ENCODE measurements at regions not wholly inside any gene's neighbourhood (a gene's known extent, or its start where the extent isn't known, plus 50 kb on each side); places are given as distances from the start of the nearest gene placed in this dataset.

DNA sequence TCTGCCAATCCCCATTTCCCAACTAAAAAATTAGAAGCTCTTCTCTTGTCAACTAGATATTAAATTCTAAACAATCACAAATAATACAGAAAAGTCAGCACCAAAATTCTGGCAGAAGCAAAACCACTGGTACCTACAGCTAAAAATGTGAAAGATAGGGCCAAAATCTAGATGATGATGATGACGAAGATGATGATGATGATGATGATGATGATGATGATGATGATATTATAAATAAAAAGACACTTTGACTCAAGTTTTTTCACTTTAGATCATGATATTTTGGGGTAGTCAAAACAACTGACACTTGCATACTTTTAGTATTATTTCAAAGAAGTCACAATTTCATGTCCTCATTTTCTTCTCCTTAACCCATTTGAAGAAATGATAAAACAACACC is 470.1 kb upstream of the NR2F2 start:
- no peak for DNase-seq

DNA sequence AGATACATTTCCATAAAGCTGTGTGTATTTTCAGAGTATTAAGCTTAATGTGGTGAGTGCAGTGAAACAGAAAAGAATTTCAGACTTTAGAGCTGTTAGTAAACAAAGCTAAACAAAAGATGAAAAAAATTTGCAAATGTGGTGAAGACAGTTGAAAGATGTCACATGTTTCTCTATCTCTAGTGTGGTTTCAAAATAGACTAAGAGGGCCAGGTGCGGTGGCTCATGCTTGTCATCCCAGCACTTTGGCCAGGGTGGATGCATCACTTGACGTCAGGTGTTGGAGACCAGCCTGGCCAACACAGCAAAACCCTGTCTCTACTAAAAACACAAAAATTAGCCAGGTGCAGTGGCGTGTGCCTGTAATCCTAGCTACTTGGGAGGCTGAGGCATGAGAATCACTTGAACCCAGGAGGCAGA is 466.0 kb upstream of the NR2F2 start:
- no peak for DNase-seq

DNA sequence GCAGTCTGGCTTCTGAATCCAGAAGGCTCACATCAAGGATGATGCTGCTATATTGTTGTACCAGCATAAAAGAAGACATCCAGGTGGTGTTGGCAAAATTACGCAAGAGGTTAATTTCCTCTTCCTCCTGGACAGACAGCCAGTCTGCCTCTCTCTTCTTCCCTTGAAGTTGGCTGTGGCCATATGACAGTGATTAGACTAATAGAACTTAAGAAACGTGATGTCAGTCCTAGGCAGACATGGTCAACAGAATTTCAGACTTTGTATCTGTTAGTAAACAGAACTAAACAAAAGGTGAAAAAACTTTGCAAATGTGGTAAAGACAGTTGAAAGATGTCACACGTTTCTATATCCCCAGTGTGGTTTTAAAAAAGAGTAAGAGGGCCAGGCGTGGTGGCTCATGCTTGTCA is 465.2 kb upstream of the NR2F2 start:
- DNase-seq, result no peak

DNA sequence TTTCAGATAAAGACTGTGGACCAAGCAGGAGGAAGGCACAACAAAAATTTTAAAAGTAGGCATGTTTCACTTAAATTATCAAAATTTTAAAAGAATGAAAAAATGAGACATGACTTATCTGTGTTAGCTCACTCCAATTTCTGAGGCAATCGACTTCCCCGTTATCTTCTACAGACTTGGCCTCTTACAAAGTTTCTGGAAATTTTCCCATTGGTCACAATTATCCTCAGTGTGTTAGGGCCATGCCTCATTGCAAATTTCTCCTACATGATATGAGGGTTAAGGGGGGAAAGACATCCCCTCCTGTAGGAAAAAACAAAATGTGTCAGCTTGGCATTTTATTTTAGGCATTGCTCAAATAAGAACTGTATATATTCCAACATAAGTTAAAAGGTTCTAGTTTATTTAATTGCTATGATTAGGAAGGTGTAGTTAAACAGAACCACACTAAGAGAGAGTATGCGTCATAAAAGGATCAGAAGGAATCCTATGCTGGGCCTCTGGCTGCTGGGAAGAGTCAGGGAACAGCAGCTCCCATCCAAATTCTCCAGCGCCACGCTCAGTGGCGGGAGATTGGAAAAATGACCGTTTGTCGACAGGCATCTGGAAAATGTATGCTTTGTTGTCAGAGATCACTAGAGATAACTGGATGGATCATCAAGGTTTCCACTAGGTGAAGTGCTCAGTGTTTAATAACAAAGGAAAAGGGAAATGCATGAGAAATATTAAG is 463.6 kb upstream of the NR2F2 start:
- DNase-seq, result no peak

DNA sequence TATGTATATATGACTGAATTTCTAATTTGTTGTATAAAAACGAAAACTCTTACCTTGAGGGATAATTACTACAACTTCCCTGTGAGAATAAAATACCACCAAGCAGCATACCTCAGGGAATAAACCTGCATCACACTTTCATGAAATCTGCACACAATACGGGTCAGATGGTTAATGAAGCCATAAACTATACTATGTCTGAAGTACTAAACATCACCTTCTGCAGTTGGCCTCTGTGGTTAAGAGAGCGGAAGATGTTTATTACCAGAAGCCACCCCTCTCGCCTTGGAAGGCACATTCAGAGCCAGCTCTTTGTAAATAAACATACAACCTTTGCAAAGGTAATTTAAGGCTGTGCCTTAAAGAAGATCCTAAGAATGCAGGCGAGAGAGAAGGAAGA is 462.1 kb upstream of the NR2F2 start:
- DNase-seq, result no peak

DNA sequence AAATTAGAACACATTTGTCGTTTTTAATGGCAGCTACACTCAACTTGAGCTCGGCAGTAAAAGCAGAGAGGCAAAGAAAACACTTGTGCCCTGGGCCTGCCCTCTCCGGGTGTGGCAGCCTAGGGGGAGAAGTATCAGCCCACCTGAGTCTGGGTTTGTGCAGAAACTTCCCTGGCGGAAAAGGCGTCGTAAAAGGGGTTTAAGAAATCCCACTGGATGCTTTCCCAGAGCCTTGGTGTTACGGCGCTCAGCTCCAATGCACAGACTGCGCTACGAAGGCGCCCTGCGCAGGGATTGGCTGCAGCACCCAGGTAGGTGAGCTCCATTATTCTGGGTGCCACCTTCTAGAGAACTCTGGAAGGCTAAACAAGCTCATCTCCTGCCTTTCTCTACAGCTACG is 461.5 kb upstream of the NR2F2 start:
- DNase-seq, result no peak

DNA sequence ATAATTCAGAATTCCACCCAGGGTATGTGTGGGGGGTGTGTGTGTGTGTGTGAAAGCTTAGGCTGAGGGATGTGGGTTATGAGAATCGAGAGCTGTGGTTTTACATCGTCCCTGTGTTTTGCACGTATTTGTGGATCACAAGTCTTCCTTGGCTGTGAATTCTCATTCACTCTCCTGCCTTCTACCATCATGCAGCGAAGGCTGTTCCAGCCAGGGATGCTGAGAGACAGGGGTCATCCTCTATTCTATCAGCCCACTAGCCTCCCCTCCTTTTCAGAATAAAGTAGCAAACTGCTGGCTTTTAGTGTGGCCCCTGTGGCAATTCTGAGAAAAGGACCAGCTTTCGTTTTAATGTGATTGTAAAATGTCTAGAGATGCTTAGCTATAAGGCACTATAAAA is 460.6 kb upstream of the NR2F2 start:
- no peak for DNase-seq

DNA sequence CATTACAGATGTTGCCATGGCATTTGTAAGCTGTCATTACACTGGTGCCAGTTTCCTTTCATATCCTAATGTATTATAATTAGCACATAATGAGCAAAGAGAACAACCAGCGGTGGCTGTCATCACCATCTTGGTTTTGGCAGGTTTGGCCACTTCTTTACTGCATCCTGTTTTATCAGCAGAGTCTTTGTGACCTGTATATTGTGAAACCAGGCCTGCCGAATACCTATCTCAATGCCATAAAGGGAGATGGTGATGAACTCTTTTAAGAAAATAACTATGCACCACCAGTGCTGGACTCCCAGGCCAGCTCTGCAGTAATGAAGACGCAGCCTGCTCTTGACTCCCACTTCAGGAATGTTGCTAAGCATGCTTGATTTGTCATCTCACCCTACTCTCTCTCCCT is 458.1 kb upstream of the NR2F2 start:
- DNase-seq, result no peak

DNA sequence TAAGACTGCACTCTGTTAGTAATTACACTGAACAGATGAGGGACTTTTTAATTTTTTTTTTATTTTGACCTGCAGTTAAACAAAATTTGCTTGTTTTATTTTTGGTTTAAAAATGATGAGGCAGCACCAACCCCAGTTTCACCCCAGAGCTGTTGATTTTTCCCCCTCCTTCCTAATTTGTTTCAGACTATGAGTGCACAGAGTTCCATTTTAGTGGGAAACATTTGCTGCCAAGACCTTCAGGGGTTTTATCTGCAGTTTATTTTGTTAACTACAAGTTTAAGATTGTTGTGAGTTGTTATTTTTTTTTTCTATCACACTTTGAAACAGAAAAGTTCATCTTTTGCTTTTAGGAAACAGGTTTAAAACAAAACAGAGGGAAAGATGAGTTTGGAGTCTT is 455.9 kb upstream of the NR2F2 start:
- no peak for DNase-seq

DNA sequence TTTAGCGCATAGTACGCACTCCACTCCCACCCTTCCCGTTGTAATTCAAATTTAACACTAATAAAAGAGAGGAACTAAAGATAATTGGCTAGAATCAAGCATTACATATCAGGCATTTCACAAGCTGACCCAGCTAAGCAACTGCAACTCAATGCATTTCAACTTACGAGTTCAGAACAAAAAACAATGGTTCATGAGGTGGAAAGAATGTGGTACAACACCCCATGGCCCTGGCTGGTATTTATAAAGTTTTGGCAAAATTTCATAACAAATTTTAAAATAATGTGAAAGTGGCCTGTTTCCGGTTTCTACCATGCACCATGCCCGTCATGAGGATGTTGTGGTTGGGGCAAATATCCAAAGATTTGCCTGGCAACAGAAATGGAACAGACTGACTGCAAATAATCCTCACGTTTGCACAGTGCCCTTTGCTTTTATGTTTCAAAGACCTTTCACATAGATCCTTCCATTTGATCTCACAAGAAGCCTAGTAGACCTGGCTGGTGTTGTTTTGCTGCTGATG is 455.3 kb upstream of the NR2F2 start:
- DNase-seq, result no peak

DNA sequence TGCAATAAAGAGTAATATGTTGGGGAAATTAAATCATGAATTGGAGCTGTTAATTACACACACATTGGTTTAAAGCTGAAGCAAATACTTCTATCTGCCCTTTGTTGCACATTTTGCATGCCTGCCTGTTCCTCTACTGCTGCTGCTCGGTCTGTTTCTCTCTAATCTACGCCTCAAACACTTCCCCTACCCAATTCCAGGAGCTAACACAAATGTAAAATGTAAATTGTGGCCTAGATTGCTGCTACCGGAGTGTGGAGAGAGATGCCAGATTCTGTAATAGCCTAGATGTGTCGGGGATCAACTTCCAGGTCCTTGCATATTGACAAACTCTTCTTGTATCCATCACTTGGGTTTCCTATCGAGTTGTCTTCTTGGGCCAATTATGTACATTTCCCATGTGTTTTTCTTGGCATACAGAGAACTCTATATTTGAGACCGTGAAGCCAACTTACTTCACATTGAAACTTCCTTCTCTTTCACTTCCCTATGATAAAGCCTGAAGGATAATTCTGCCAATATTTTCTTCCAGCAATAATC is 450.4 kb upstream of the NR2F2 start:
- DNase-seq, result no peak

DNA sequence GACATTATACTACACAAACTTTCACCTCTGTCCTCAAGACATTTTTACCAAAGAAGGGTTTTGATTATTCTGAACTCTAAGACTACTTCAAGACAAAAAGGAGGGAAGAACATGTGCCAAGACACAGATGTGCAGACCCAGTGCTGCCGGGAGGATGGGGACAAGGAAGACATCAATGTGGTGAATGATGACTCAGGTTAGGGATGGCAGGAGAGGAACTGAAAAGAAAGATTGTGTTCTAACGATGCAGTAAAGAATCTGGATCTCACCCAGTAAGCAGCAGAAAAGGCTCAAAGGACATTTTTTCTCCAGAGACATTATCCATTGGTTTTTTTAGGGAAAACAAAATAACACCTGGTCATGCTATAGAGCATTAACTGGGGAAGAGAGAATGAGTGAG is 449.9 kb upstream of the NR2F2 start:
- DNase-seq, result no peak

DNA sequence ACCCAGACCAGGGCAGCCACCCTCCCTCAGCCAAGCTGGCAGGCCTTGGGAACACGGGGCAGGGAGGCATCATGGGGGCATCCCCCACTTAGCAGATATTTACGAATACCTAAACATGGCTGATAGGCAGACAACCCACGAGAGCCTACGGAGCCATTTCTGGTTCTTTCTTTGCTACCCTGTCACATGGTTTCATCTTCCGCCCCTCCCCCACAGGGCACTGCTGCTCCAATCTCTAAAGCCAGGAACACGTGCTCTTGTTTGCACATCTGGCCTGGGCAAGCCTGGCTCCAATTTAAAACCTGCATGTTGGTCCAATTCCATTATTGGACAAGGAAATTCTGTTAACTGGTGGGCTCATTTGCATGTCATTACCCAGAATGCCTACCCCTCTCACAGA is 447.4 kb upstream of the NR2F2 start:
- DNase-seq, result no peak

DNA sequence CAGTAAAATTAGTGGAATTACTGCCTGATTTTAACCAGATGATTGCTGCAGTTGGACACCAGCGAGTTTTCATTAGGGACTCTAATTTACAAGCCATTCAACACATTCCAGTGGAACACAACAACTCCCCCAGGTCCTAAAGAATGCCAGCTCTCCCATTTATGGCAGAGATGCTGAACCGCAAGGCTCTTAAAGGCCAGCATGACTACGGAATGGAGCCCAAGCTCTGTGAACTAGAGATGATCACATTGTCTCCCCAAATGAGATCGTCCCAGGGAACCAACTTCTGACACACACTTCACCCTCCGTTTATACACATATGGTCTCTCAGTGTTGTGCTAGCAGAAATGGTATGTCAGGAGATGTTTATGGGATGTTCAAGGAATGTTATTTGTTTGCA is 446.2 kb upstream of the NR2F2 start:
- DNase-seq, result no peak

DNA sequence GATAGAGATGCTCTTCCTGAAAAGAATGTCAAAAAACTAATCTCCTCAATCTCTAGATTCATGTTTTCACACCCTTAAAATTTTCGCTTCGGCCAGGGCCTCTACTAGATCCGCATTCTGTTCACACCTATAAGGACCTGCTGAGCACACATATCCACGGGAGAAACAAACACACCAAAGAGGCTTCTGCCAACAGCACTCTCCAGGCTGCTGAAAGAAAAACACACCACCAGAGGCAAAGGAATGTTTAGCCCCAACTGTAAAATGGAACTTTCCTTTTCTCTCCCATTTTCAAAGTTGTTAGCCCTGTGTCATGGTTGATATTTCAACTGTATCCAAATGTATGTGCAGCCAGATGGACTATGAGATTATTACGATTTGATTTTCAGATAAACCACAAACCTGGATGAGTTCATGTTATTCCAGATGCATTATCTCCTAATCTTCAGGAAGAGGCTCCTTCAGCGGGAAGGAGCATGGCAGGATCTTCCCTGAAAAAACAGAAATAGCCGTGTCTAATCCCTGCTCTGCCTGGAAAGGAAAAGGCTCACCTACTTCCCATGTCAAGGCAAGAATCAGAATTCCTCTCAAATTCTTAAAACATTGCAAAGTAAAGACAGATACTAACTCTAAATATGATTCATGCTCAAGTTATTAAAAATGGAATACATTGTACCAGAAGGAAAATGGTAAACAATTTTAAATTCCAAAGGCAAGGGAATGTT is 442.7 kb upstream of the NR2F2 start:
- DNase-seq, result no peak

DNA sequence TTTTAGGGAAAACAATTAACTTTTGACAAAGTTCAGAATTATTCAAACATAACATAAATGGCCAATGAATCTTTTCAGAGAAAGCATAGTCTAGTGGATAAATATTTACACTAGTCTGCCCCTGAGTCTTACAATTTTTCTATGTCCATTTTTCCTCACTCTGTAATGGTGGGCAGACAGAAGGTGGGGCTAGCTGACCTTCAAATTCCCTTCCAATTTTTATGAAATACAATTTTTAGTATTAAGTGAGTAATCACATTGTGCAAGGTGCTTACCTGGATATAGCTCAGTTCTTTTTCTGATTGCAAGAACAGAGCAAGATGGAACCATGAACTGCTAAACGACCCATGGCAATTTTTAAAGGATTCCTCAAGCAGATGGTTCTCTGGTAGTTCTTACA is 441.7 kb upstream of the NR2F2 start:
- DNase-seq, result no peak

DNA sequence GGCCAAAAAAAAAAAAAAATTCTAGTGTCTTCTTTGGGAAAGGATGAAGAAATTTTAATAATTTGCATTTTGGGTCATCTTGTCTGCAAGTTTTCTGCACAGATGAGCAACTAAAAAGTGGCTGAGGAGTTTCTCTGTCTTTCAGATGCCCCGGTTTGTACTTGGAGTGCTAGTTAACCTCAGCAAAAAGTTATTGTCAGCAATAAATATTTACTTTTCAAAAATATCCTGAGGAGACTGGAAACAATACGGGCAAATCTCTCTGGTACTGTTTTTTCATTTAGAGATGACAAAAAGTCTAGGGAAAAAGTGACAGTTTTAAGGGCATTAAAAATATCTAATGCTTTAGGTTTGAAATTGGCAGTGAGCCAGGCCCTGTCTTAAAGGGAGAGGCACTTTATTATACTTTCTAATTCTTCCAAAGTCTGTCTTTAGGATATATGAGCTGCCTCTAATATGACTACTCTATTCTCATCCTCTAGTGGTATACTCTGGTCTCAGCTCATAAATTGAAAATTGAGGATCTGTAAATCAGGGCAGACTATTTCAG is 436.0 kb upstream of the NR2F2 start:
- DNase-seq, result no peak

DNA sequence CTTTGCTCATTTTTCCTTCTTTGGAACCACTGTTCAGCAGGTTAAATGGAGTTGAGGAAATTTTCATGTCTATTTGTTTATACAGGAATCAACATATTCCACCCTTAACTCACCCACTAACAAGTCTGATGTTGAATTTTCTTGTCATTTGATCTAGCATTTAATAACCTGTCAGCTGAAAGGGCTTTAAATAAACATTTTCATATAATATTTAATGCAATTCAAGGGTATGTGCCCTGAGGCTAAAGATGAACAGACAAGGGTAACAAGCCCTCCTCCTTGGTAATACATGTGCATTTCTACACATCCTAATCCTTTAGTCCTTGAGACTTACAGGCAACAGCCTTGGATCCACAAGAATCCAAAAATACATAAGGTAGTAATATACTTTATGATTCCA is 435.0 kb upstream of the NR2F2 start:
- DNase-seq, result no peak

DNA sequence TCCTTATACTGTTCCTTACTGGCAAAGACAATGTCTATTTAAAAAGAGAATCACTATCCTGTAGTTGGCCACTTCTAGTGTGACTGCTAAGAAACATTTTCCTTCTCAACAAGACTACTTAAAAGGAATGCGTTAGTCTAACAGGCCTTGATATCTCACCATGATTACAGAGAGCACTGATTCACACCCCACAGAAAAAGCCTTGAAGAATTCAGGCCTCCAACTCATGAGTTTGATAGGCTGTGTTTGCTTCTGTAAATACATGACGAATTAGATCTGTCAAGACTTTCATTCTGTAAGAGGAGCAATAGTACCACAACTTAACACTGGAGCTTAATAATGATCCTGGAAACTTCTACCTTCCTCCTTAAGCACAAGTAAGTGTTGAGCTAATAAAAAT is 432.8 kb upstream of the NR2F2 start:
- no peak for DNase-seq

DNA sequence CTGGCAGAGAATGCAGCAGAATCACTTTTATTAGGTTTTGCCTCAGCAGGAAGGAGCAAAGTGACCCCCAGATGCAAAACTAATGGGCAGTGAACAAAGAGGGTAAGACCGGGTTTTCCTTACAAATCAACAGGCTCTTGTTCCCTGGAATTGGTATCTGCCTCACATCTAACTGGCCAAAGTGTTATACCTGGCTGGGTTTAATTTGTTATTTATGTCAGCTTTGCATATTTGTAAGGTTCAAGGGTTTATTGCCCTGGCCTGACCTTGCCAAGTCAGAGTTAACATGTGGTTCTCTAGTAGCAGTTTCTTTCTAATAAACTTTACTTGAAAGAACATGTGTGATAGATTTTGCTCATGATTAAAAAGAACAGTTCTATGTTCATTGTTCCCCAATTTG is 431.7 kb upstream of the NR2F2 start:
- no peak for DNase-seq

DNA sequence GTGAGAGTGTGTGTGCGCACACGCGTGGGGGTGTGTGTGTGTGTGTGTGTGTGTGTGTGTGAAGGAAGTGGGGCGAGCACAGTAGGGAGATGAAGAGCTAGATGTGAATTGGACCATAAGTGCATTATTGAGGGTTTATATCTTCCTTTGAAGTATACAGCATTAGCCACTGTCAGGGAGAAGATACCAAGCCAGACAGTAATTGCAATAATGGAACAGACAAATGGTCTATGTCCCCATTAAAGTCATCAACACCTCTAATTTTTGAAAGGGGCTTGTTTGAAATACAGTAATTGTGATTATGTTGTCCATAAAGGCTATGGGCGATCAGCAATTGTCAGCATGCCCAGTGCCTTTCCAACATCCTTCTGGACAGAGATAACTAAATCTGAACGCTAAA is 429.2 kb upstream of the NR2F2 start:
- no peak for DNase-seq

DNA sequence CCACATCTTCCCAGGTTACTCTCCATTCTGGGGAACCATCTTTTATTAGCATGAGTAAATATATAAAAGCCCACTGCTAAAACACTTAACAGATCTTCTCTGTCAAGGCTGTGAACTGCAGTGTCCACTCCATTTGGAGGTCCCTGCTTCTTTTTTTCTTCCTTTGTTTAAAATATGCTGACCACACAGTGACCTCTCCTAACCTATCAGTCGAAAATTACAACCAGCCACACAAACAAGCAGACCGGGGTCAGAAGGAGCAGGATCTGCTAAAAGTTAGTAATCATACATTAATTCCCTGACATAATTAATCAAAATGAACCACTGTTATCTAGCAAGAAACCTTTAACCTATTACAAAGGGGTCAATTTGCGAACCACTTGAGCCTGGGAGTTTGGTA is 427.9 kb upstream of the NR2F2 start:
- no peak for DNase-seq

DNA sequence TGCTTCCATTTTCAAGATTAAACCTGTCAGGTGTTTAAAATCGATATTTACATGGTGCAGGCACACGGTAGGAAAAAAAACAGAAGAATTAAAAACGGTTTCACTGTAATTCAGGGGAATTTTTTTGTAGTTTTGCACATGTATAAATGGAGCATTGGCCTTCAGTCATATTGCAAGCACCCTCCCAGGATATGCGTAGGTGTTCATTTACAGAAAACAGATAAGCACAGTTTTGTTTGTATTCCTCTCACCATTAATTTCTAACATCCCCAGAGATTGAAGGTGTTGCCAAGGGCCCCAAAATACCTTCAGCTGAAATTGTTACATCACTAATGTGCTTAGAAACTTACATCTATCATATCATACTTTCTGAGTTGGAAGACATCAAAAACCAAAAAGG is 427.1 kb upstream of the NR2F2 start:
- no peak for DNase-seq

DNA sequence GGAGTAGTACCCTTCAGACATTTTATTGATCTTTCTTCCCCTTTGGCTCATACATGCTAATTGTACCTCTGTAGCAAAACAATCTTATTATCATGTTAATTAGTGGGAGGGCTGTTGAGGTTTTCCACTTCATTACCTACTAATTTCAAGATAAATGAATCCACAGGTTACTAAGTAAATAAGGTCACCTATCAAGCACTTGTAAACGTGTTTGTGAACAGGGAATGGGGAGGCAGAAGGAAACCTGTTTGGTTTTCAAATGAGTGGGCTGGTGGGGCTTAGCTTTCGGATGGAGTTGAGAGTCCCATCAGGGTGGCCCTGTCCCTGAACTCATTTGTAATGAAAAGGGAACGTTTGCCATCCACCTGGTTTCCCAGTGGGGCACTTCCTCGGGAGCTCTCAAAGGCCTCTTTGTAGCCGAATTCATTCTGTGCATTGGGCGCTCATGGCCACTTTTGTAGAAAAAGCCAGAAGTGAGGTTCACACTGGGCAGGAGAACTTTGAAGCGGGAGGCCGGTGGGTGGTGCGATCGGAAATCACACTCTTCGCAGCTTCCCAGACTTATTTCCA is 419.8 kb upstream of the NR2F2 start:
- DNase-seq, result no peak

Data from activated CD4-positive, alpha-beta T cell treated with anti-CD3 and anti-CD28 coated beads, Interleukin-2, amount 50 U/mL, for 1 hour (primary cell).